ENCODE measurements at regions not wholly inside any gene's neighbourhood (a gene's known extent, or its start where the extent isn't known, plus 50 kb on each side); places are given as distances from the start of the nearest gene placed in this dataset.
A peak's percentile ranks its signal among the peaks of the same experiment; 100 is the strongest.

- CTCF ChIA-PET: interaction anchor here (1.2 kb wide), 1 partner anchor 9 kb away, joined by 3 read pairs; no protein-coding TSS in a partner anchor
Measured at GRCh38 chr1:234884701-234885100, 243.9 kb downstream of the TOMM20 start.

DNA sequence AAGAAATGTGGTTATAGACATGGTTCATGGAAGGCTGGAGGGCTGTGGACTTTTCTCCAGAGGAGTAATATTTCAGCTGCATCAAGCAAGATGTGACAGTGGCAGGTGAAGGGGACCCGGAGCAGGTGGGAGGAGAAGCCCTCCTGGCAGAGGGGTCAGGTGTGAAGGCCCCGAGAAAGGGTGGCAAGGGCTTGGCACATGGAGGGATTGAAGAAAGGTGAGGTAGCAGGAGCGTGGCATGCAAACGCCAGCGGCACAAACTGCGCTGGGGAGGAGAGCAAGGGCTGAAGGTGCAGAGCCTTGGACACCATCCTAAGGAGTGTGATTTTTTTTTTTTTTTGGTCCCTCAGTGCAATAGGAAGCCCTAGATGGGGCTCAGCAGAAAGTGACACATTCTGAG lies 244.6 kb downstream of the TOMM20 start:
- POLR2A ChIA-PET: no interaction called here
- CTCF ChIA-PET: no interaction called here

More at GRCh38 chr1:234884701-234885100, 243.9 kb downstream of the TOMM20 start:
- H3K27me3 ChIP-seq (replicated peaks in 2 of 5; ENCODE audit: control insufficient read depth in 4 of 5, insufficient read depth in 5 of 5, low read length in 4 of 5): no peaks in the 10 kb centered on the region
- no peak overlapping the region for H3K27ac ChIP-seq (ENCODE audit: insufficient read depth in 1 of 2, low read depth in 1 of 2, low read length in 2 of 2, poor library complexity in 1 of 2, severe bottlenecking in 2 of 2)
- POLR2A ChIA-PET: no interaction called here
- H3K4me3 ChIP-seq (ENCODE audit: control insufficient read depth in 1 of 7, extremely low read depth in 1 of 7, insufficient read depth in 4 of 7, low read depth in 2 of 7, low read length in 6 of 7): no peak overlapping the region
- no peaks in the 10 kb centered on the region for H3K36me3 ChIP-seq (ENCODE audit: control insufficient read depth in 4 of 4, insufficient read depth in 4 of 4, low read length in 3 of 4)
- H3K9me3 ChIP-seq (ENCODE audit: control extremely low read depth in 1 of 5, control insufficient read depth in 4 of 5, insufficient read depth in 2 of 5, low read depth in 1 of 5, low read length in 4 of 5): no peaks in the 10 kb centered on the region
- peaks cover 6 to 90% (median 62%) of the 10 kb centered on the region in 4 experiments for H3K4me1 ChIP-seq (ENCODE audit: control extremely low read depth in 1 of 4, control insufficient read depth in 4 of 4, insufficient read depth in 4 of 4, low read length in 3 of 4)
- DNase-seq: no peak

GRCh38 chr1:234882898-234883297 lies 245.7 kb downstream of the TOMM20 start:
- H3K27me3 ChIP-seq (replicated peaks in 2 of 5; ENCODE audit: control insufficient read depth in 4 of 5, insufficient read depth in 5 of 5, low read length in 4 of 5): no peaks in the 10 kb centered on the region
- POLR2A ChIA-PET: no interaction called here
- no peaks in the 10 kb centered on the region for H3K9me3 ChIP-seq (ENCODE audit: control extremely low read depth in 1 of 5, control insufficient read depth in 4 of 5, insufficient read depth in 2 of 5, low read depth in 1 of 5, low read length in 4 of 5)
- H3K27ac ChIP-seq (ENCODE audit: insufficient read depth in 1 of 2, low read depth in 1 of 2, low read length in 2 of 2, poor library complexity in 1 of 2, severe bottlenecking in 2 of 2): no peak overlapping the region
- H3K36me3 ChIP-seq (ENCODE audit: control insufficient read depth in 4 of 4, insufficient read depth in 4 of 4, low read length in 3 of 4): no peaks in the 10 kb centered on the region
- 71% methylated on average over 5 of the region's 6 CpGs for WGBS (ENCODE audit: insufficient coverage)
- no peak overlapping the region for H3K4me3 ChIP-seq (ENCODE audit: control insufficient read depth in 1 of 7, extremely low read depth in 1 of 7, insufficient read depth in 4 of 7, low read depth in 2 of 7, low read length in 6 of 7)
- no peak for DNase-seq
- CTCF ChIA-PET: no interaction called here
- peaks cover 6 to 88% (median 76%) of the 10 kb centered on the region in 4 experiments for H3K4me1 ChIP-seq (ENCODE audit: control extremely low read depth in 1 of 4, control insufficient read depth in 4 of 4, insufficient read depth in 4 of 4, low read length in 3 of 4)

More for the DNA sequence above, 244.6 kb downstream of the TOMM20 start:
- Histone ChIP-seq H3K27me3 (replicated peaks in 2 of 5; ENCODE audit: control insufficient read depth in 4 of 5, insufficient read depth in 5 of 5, low read length in 4 of 5) (no peaks in the 10 kb centered on the region), H3K9me3 (ENCODE audit: control extremely low read depth in 1 of 5, control insufficient read depth in 4 of 5, insufficient read depth in 2 of 5, low read depth in 1 of 5, low read length in 4 of 5) (no peaks in the 10 kb centered on the region), H3K36me3 (ENCODE audit: control insufficient read depth in 4 of 4, insufficient read depth in 4 of 4, low read length in 3 of 4) (no peaks in the 10 kb centered on the region), H3K27ac (ENCODE audit: insufficient read depth in 1 of 2, low read depth in 1 of 2, low read length in 2 of 2, poor library complexity in 1 of 2, severe bottlenecking in 2 of 2) (no peak overlapping the region), H3K4me1 (ENCODE audit: control extremely low read depth in 1 of 4, control insufficient read depth in 4 of 4, insufficient read depth in 4 of 4, low read length in 3 of 4) (peaks cover 6 to 91% (median 66%) of the 10 kb centered on the region in 4 experiments), H3K4me3 (ENCODE audit: control insufficient read depth in 1 of 7, extremely low read depth in 1 of 7, insufficient read depth in 4 of 7, low read depth in 2 of 7, low read length in 6 of 7) (no peak overlapping the region)
- no peak for DNase-seq
- WGBS (ENCODE audit: insufficient coverage): 92% methylated on average over 6 of the region's 6 CpGs

DNA sequence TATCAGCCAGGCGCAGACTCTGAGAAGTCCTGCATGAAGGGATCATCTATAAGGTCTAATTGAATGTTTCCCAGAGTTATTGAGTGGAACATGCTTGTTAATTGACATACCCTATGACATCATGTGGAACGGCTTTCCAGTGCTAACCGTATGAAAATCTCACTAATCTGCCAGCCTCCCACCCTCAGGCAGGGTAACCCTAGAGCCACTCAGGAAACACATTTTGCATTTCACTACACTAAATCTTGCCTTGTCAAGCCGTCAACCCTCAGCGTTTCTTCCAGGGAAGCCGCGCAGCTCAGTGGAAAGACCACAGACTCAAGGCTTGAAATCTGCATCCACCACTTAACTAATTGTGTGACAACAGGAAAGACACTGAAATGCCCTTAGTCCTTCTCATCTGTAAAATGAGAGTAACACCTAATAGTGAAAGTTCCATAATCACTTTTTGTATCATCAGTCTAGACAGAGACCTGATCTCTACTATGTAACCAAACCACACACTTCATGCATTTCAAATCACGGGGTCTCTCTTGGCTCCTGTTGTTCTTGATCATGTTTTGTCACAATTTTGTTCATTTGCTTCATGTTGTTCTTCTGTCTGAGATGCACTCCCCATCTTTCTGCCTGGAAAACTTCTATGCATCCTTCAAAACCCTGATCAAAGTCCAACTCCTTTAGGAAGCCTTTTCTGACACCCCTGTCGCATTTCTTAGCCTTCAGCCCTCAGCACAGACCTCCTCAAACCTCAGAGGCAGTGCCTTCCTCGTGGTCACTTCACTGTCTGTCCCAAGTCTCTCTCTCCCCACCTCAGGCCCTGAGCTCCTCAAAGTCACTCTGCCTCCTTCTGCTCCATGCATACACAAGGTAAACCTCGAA lies 246.5 kb downstream of the TOMM20 start:
- peak; percentile 71 to 97 (median 95) for DNase-seq
- ChIA-PET CTCF (interaction anchor here (0.6 to 1.4 kb wide), 2 partner anchors 92 to 159 kb away, joined by 4 to 5 read pairs; no protein-coding TSS in a partner anchor), POLR2A (interaction anchor here (0.7 to 1.0 kb wide), 4 partner anchors 10 to 270 kb away, joined by 3 to 4 read pairs (median 3); no protein-coding TSS in a partner anchor)
- Histone ChIP-seq H3K27ac (ENCODE audit: insufficient read depth in 1 of 2, low read depth in 1 of 2, low read length in 2 of 2, poor library complexity in 1 of 2, severe bottlenecking in 2 of 2) (peak overlapping the region; percentile 40 to 80), H3K4me1 (ENCODE audit: control extremely low read depth in 1 of 4, control insufficient read depth in 4 of 4, insufficient read depth in 4 of 4, low read length in 3 of 4) (peaks cover 6 to 91% (median 82%) of the 10 kb centered on the region in 4 experiments), H3K9me3 (ENCODE audit: control extremely low read depth in 1 of 5, control insufficient read depth in 4 of 5, insufficient read depth in 2 of 5, low read depth in 1 of 5, low read length in 4 of 5) (no peaks in the 10 kb centered on the region), H3K4me3 (ENCODE audit: control insufficient read depth in 1 of 7, extremely low read depth in 1 of 7, insufficient read depth in 4 of 7, low read depth in 2 of 7, low read length in 6 of 7) (peak overlapping the region in 1 of 7 experiments; percentile 35), H3K36me3 (ENCODE audit: control insufficient read depth in 4 of 4, insufficient read depth in 4 of 4, low read length in 3 of 4) (no peaks in the 10 kb centered on the region), H3K27me3 (replicated peaks in 2 of 5; ENCODE audit: control insufficient read depth in 4 of 5, insufficient read depth in 5 of 5, low read length in 4 of 5) (no peaks in the 10 kb centered on the region)
- 13% methylated on average over 11 of the region's 11 CpGs for WGBS (ENCODE audit: insufficient coverage)

- H3K27ac ChIP-seq (ENCODE audit: insufficient read depth in 1 of 2, low read depth in 1 of 2, low read length in 2 of 2, poor library complexity in 1 of 2, severe bottlenecking in 2 of 2): peak overlapping the region in 1 of 2 experiments; percentile 27
- H3K9me3 ChIP-seq (ENCODE audit: control extremely low read depth in 1 of 5, control insufficient read depth in 4 of 5, insufficient read depth in 2 of 5, low read depth in 1 of 5, low read length in 4 of 5): no peaks in the 10 kb centered on the region
- WGBS (ENCODE audit: insufficient coverage): 90% methylated on average over 8 of the region's 9 CpGs
- H3K4me3 ChIP-seq (ENCODE audit: control insufficient read depth in 1 of 7, extremely low read depth in 1 of 7, insufficient read depth in 4 of 7, low read depth in 2 of 7, low read length in 6 of 7): no peak overlapping the region
- CTCF ChIA-PET: interaction anchor here (0.7 to 0.8 kb wide), 2 partner anchors 24 to 87 kb away, joined by 3 to 5 read pairs; no protein-coding TSS in a partner anchor
- H3K27me3 ChIP-seq (replicated peaks in 2 of 5; ENCODE audit: control insufficient read depth in 4 of 5, insufficient read depth in 5 of 5, low read length in 4 of 5): no peaks in the 10 kb centered on the region
- DNase-seq: peak in 2 of 3 donors; percentile 57 to 61
- H3K36me3 ChIP-seq (ENCODE audit: control insufficient read depth in 4 of 4, insufficient read depth in 4 of 4, low read length in 3 of 4): no peaks in the 10 kb centered on the region
- H3K4me1 ChIP-seq (ENCODE audit: control extremely low read depth in 1 of 4, control insufficient read depth in 4 of 4, insufficient read depth in 4 of 4, low read length in 3 of 4): peaks cover 23 to 100% (median 93%) of the 10 kb centered on the region in 4 experiments
- POLR2A ChIA-PET: no interaction called here
Measured at GRCh38 chr1:234879147-234880080, 249.2 kb downstream of the TOMM20 start.

GRCh38 chr1:234878288-234878687 lies 250.3 kb downstream of the TOMM20 start:
- Histone ChIP-seq H3K9me3 (ENCODE audit: control extremely low read depth in 1 of 5, control insufficient read depth in 4 of 5, insufficient read depth in 2 of 5, low read depth in 1 of 5, low read length in 4 of 5) (no peaks in the 10 kb centered on the region), H3K27ac (ENCODE audit: insufficient read depth in 1 of 2, low read depth in 1 of 2, low read length in 2 of 2, poor library complexity in 1 of 2, severe bottlenecking in 2 of 2) (no peak overlapping the region), H3K4me3 (ENCODE audit: control insufficient read depth in 1 of 7, extremely low read depth in 1 of 7, insufficient read depth in 4 of 7, low read depth in 2 of 7, low read length in 6 of 7) (no peak overlapping the region), H3K4me1 (ENCODE audit: control extremely low read depth in 1 of 4, control insufficient read depth in 4 of 4, insufficient read depth in 4 of 4, low read length in 3 of 4) (peaks cover 23 to 99% (median 91%) of the 10 kb centered on the region in 4 experiments), H3K36me3 (ENCODE audit: control insufficient read depth in 4 of 4, insufficient read depth in 4 of 4, low read length in 3 of 4) (no peaks in the 10 kb centered on the region), H3K27me3 (replicated peaks in 2 of 5; ENCODE audit: control insufficient read depth in 4 of 5, insufficient read depth in 5 of 5, low read length in 4 of 5) (no peaks in the 10 kb centered on the region)
- POLR2A ChIA-PET: interaction anchor here (0.5 kb wide), 1 partner anchor 40 kb away, joined by 3 read pairs; no protein-coding TSS in a partner anchor
- 92% methylated on average over 11 of the region's 12 CpGs for WGBS (ENCODE audit: insufficient coverage)
- CTCF ChIA-PET: interaction anchor here (0.7 to 0.9 kb wide), 4 partner anchors 17 to 105 kb away, joined by 3 read pairs; no protein-coding TSS in a partner anchor
- DNase-seq: no peak
